GM18519 (cell line): ENCODE measurements at regions not wholly inside any gene's neighbourhood (a gene's known extent, or its start where the extent isn't known, plus 50 kb on each side); places are given as distances from the start of the nearest gene placed in this dataset.
"Not testable (repeated sequence)": the region's sequence is repeated elsewhere in the genome, so short reads cannot be mapped to it uniquely, and the experiment has no call there.

ENCODE experiments used
- ATAC-seq: cut with Tn5 transposase; IDR thresholded peaks from one replicate; pipeline ENCODE4 v1.9.1; 2021; ENCODE audit warnings: mild to moderate bottlenecking, moderate library complexity; ENCODE audit not compliant: unreplicated experiment, low FRiP score

- ATAC-seq, result no peak
Observed at GRCh38 chr13:83024955-83025594, 857.2 kb downstream of the SLITRK1 start.

GRCh38 chr13:83024232-83024631, 858.0 kb downstream of the SLITRK1 start:
- ATAC-seq, result no peak

GRCh38 chr13:83019986-83020385, 862.3 kb downstream of the SLITRK1 start:
- no peak for ATAC-seq

GRCh38 chr13:83009987-83010386, 872.3 kb downstream of the SLITRK1 start:
- ATAC-seq, result no peak

DNA sequence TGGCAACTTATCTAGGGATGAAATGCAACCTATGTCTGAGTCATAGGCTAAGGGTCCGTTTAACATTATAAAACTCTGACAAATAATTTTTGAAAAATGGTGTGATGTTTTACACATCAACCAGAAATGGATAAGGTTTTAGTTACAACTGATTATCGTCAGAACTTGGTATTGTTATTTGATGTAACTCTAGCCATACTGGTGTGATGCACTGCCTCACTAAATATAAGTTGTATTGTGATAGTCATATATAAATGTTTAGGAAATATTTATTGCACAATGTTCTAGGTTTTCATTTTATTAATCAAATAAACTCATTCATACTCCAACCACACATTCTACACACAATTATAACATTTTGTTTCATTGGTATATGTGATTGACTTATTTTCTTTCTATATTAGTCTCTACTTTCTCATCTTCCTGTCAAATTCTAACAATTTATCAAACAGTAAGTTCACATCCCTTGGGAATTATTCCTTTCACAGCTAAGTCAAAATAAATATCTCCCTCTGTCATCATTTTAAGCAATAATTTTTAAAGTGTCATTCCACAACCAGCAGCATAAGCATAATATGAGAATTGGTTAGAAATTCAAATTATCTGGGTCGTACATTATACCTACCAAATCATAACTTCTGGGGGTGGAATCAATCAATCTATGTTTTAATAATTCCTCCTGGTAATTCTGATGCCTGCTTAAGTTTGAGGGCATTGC, 873.9 kb downstream of the SLITRK1 start:
- ATAC-seq, result no peak

DNA sequence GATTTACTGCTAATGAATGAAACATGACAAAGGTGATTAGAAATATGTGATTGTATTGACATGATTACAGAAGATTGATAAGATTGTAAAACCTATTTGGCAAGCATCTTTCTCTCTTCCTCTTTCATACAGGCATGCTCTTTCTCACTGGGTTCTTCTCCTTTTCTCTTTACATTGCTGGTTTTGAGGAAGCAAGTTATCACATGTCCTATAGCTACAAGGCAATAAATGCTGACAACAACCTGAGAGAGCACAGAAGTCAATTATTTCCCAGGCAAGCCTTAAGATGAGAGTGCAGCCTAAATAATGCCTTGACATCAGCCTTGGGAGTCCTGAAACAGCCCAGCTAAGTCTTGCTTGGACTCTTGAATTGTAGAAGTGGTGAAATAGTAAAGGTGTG, 875.0 kb downstream of the SLITRK1 start:
- no peak for ATAC-seq

GRCh38 chr13:83003185-83003584, 879.1 kb downstream of the SLITRK1 start:
- ATAC-seq, result no peak

GRCh38 chr13:82993417-82993816, 888.9 kb downstream of the SLITRK1 start:
- no peak for ATAC-seq

DNA sequence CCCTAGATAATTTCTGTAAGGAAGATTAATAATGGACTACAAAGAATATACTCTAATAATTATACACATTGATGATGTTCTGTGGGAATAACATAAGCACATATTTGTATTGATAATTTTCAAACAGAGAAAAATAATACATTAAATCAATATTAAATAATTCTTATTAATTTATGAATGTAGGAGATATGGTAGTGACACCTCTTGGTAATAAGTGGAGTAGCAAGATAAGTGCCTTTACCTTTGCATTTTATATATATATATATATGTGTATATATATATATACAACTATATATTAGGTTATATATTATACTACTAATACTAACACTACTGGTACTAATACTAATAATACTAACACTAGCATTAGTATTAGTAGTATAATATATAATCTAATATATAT, 905.8 kb downstream of the SLITRK1 start:
- no peak for ATAC-seq

- no peak for ATAC-seq
Observed at GRCh38 chr13:82963226-82964099, 918.8 kb downstream of the SLITRK1 start.

DNA sequence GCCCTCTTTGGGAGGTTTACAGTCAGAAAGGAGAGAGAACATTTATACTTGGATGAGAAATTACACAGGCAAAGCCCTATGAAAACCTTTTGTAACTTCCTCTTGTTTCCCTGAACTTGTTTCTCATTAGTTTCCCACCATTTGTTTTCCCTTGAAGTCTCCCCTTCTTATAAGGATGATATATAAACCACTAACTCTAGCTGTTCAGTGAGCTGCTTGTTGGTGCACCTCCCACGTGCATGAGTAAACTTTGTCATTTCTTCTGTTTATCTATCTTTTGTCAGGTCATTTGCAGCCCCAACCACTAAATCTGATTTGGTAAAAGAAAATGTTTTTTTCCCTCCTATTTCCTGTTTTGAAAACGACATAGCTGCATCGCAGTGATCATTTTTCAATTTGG, 919.9 kb downstream of the SLITRK1 start:
- ATAC-seq, result no peak

- no peak for ATAC-seq
Observed at GRCh38 chr13:82961757-82962156, 920.5 kb downstream of the SLITRK1 start.

GRCh38 chr13:82952336-82952735, 929.9 kb downstream of the SLITRK1 start:
- ATAC-seq, result not testable (repeated sequence)

- no peak for ATAC-seq
Observed at GRCh38 chr13:82947683-82948082, 934.6 kb downstream of the SLITRK1 start.

DNA sequence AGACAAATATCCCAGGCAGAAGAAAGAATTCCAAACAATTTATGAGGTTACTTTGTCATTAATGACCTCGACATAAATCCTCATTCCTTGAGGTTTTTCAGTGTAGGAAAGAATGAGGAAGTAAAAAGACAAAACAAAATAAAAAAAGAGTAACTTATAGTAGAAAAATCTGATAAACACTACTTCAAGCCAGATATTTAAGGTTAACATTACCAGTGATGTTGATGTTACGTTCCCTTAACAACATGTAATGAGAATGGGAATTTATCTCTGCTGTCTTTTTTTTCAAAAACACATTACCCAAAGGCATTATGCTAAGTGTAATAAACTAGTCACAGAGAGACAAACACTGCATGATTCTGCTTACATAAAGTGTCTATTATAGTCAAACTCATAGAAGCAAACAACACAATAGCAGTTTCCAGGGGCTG, 935.1 kb downstream of the SLITRK1 start:
- no peak for ATAC-seq

- ATAC-seq, result no peak
Observed at GRCh38 chr13:82938644-82939043, 943.6 kb downstream of the SLITRK1 start.

- ATAC-seq, result no peak
Observed at GRCh38 chr13:82934000-82934399, 948.3 kb downstream of the SLITRK1 start.

DNA sequence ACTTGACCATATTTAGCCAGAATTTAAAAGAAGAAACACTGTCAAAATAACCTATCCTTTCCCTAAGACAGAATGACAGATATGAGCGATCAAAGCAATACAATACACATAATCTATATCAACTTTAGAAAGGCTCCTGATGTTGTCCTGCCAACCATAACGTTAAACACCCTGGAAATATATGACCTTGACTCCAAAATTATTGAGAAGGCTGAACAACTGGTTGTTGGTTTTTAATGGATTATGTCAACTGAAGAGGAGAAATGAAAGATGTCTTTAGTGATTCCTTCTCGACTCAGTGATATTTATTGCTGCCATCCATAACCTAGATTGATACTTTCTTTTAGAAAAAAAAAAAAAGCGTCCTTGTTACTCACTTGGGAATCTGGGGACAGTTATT, 957.2 kb downstream of the SLITRK1 start:
- ATAC-seq, result no peak

- ATAC-seq, result no peak
Observed at GRCh38 chr13:82917984-82918383, 964.3 kb downstream of the SLITRK1 start.

GRCh38 chr13:82912564-82912963, 969.7 kb downstream of the SLITRK1 start:
- no peak for ATAC-seq

DNA sequence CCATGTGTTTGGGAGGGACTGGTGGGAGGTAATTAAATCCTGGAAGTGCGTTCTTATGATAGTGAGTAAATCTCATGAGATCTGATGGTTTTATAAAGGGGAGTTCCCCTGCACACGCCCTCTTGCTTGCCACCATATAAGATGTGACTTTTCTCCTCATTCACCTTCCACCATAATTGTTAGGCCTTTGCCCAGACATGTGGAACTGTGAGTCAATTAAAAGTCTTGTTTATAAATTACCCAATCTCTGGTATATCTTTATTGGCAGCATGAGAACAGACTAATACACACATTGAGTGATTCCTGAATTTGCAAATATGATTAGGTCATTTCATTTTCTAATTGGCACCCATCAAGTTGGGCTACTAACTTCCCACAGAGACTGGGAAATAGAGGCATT, 977.2 kb downstream of the SLITRK1 start:
- ATAC-seq, result no peak
